Pulmonary artery endothelial cell (primary cell): ENCODE measurements at regions not wholly inside any gene's neighbourhood (a gene's known extent, or its start where the extent isn't known, plus 50 kb on each side); places are given as distances from the start of the nearest gene placed in this dataset.

Experiments used
- DNase-seq: peaks from one replicate; pipeline ENCODE4 v3.0.0-alpha.2; 2011; ENCODE audit warnings: low read depth, low spot score

DNA sequence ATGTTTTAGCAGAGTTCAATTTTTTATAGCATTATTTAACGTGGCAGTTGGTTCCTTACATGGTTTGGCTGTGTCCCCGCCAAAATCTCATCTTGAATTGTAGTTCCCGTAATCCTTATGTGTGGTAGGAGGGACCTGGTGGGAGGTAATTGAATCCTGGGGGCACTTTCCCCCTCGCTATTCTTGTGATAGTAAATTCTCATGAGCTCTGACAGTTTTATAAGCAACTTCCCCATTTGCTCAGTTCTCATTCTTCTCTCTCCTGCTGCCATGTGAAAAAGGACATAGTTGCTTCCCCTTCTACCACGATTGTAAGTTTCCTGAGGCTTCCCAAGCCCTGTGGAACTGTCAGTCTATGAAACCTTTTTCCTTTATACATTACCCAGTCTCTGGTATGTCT, 329.5 kb downstream of the GRIA2 start:
- no peak for DNase-seq

DNA sequence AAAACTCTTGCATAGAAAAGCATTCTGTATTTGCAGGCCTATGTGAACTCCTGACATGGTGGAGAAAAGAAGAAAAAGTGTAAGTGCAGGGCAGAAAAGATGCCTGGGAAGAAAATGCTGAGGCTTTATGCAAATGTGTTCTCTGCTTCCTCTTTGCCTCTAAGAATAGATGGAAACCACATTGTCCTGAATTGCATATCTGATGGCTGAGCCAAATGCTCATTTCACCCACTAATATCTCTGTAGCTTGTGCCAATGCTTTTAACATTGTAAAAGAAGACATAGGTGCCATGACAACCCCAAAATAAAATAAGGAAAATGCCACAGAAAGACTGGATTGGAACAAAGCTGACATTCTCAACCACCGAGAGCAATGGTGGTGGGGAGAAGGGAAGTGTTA, 307.4 kb downstream of the GRIA2 start:
- DNase-seq: no peak

DNA sequence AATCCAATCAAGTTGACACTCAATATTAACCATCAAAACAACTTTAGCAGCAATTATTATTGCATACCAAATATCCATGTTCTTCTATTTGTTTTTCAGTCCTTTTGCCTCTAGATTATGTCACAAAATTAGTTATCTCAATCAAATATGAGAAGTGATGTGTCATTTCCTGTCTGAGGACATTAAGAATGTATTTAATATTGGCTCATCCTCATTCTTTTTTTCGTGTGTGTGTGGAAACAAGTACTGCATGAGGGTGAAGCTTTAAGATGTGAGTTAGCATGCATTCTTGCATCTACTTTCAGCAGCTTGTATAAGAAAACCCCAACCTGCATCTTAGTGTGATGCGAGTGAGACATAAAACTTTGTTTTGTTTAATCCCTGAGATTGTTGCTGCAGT, 301.4 kb downstream of the GRIA2 start:
- DNase-seq: no peak

DNA sequence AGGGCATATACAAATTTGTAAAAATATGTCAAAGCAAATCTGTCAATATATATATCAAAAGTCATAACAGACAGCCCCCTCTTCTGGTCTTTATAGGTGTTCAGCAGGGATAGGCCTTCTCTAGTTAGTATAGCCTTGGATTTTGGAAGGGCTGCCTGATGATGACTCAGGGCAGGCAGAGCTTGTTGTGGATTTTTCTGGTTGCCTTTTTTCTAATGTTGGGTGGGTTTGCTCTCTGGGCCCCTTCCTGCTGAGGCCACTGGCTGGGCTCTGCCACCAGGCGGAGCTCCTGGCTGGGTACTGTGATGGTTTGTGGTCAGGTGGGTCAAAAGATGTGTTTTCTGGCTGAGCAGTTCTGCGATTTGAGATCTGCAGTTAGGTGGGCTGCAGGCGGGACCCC, 294.2 kb downstream of the GRIA2 start:
- no peak for DNase-seq

DNA sequence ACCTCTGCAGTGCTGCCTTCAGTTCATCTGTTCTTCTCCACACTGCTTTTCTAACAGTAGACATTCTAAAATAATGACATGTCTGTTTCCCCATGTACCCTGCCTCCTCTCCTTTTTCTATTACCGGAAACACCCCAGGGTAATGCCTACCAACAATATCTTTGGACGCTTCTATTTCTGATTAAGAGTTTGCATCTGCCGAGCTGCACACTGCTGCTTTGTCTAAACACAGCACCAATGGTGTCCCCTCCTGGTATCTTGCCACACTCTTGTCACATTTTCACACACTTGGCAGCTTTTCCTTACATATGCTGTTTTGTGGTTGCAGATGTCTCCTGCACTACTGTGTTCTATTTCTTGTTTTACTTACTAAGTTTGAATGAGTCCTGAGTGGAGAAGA, 288.8 kb downstream of the GRIA2 start:
- DNase-seq: no peak

DNA sequence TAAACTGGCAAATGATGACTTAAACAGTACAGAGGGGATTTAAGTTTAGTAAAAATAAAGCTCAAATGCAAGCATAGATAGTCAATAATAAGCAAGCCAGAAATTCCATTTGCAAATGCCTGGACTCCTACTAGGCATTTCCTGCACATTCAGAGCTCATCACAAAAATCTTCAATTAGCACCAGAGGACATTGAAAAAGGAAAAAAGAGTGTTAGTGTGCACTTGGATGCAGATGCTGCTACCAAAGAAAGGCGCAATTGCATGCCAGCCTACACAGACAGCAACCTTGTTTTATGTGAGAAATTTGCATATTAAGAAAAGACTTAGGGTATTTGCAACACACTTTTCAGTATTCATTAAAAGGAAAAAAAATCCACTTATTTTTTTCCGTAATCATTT, 282.1 kb downstream of the GRIA2 start:
- no peak for DNase-seq

DNA sequence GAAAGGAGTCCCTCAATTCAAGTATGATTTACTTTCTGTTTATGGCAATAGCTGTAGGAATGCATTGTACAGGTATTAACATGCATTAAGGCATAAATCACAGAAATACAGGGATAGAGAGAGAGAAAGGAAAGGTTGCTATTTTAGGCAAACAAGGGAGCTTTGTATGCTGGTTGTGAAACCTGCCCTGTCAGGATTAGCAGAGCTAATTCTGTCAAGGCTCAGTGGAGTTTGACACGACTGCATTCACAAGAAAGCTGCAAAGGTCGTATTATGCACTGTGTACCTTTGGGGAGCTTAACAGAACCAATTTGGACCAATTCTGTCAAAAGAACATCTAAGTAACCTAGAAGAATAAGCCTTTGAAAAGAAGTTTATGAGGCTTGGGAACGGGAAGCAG, 239.3 kb downstream of the GRIA2 start:
- no peak for DNase-seq

DNA sequence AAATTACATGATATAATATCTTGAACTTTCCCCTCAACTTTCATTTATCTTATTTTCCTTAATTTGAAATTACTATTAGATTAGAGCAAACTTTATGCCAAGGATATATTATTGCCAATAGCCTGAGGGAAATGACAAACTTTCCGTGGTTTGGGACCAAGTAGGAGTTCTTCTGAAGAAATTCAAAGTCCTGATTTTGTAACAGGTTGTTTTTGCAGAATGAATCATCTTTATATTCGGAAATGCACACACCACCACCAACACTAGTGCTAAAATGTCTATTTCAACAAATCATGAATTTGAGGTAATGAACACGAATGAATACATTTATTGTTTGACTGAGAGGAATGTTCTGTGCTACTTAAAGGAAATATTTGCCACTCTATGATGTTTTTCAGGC, 226.7 kb downstream of the GRIA2 start:
- no peak for DNase-seq

DNA sequence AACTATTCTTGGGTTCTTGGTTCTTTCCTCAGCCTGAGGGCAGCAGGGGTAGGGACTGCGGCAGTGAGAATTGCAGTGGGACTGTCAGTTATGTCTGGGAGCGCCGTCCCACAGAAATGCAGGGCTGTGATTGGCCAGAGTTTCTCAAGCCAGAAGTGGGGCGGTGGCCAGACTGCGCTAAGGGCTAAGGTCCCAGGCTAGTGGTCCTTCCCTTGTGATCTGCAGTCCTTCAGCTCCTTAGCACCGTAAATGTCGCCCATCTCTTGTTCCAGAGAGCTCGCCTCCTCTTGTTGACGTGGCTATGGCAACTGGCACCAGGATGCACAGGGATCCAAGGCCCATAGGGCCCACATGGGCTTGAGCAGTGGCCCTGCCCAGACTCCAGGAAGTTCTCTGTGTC, 223.5 kb downstream of the GRIA2 start:
- no peak for DNase-seq

DNA sequence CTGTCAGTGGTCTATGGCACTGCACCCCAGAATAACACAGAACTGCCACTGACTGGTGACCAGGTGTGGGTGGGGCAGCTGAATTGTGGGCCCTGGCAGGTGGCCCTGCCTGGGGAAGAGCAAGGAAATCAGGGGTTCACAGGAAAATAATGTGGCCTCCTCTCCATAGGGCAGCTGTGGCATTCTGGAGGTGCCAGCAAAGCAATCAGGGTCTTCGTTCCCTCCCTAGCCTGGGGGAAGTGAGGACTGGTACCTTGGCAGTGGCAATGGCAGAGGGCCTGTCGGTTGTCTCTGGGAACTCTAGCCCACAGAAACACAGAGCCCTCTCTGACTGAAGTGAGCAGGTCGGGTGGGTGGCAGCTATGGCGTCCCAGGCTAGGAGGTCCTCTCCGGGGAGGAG, 223.0 kb downstream of the GRIA2 start:
- DNase-seq: no peak

DNA sequence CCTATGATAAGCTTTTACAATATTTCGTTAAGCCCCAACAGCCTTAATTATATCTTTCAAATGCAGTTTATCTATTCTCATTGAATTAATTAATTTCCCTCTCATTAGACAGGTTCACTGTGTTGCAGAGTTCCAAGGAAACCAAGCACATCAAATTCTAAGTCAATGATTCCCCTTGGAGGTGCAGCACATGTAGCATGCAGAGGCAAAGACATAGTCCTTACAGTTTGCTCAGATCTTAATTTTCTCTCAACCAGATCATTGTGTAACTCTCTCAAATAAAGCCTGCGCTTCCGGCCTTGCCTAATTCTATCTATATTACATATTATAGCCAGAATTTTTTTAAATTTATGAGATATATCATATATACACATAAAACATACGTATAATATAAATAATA, 205.4 kb downstream of the GRIA2 start:
- no peak for DNase-seq

DNA sequence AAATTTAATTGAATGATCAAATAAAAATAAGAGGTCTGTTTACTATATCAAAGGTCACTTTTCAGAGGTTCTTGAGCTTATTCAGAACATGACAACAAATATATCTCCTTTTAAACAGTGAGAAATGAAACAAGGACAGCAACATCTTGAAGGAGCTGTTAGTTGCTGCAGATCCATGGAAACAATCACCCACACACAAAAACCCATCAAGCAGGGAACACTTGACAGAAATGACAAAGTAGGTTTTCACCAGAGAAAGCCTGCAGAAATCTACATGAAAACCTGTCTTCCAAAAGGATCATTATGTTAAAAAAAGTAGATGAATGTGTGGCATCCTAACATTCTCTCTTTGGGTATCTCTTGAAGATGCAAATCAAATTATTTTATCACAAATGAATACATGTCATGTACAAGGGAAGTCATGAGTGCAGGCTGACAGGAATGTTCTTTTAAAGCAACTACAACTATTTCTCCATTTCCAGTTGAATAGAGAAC, 203.0 kb downstream of the GRIA2 start:
- DNase-seq: no peak

DNA sequence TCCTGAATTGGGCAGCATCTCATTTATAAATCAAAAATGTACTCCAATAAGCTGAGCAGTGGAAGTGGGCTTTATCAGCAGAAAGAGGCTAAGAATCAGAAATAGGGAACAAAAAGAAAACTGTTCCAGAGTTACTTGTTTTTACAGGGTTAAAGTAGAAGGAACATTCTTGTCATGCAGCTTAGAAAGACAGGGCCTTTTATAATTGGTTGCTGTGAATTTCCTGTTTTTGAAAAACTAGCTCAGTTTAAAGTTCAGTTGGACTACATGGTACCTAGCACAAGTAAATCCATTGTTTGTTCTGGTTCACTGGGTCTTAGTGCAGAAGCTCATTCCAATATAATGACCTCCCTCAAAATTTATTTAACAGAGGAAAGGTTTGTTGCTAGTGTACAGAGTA, 200.8 kb downstream of the GRIA2 start:
- DNase-seq: no peak
